ENCODE measurements at regions not wholly inside any gene's neighbourhood (a gene's known extent, or its start where the extent isn't known, plus 50 kb on each side); places are given as distances from the start of the nearest gene placed in this dataset.

GRCh38 chr15:47351501-47351900 is 365.8 kb upstream of the SEMA6D start:
- TF ChIP-seq, protein P1, sequence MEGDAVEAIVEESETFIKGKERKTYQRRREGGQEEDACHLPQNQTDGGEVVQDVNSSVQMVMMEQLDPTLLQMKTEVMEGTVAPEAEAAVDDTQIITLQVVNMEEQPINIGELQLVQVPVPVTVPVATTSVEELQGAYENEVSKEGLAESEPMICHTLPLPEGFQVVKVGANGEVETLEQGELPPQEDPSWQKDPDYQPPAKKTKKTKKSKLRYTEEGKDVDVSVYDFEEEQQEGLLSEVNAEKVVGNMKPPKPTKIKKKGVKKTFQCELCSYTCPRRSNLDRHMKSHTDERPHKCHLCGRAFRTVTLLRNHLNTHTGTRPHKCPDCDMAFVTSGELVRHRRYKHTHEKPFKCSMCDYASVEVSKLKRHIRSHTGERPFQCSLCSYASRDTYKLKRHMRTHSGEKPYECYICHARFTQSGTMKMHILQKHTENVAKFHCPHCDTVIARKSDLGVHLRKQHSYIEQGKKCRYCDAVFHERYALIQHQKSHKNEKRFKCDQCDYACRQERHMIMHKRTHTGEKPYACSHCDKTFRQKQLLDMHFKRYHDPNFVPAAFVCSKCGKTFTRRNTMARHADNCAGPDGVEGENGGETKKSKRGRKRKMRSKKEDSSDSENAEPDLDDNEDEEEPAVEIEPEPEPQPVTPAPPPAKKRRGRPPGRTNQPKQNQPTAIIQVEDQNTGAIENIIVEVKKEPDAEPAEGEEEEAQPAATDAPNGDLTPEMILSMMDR (IDR thresholded peaks at IDR 0.05; ENCODE audit: borderline replicate concordance), result no peak
- no peaks in the 10 kb centered on the region for H3K27me3 ChIP-seq (ENCODE audit: low read depth)
- no peaks in the 10 kb centered on the region for H3K36me3 ChIP-seq
- H3K27ac ChIP-seq (replicated peaks), result no peak overlapping the region
- H3K4me1 ChIP-seq, result no peaks in the 10 kb centered on the region
- H3K9me3 ChIP-seq (replicated peaks), result no peaks in the 10 kb centered on the region
- intact Hi-C loops (cut with micrococcal nuclease), result no loop called here
- DNase-seq, result no peak
- H3K4me3 ChIP-seq, result no peak overlapping the region

GRCh38 chr15:47352217-47352616 is 365.1 kb upstream of the SEMA6D start:
- TF ChIP-seq, protein P1 (IDR thresholded peaks at IDR 0.05; ENCODE audit: borderline replicate concordance), result no peak
- intact Hi-C loops (cut with micrococcal nuclease), result no loop called here
- no peak for DNase-seq
- H3K9me3 ChIP-seq (replicated peaks), result no peaks in the 10 kb centered on the region
- no peaks in the 10 kb centered on the region for H3K36me3 ChIP-seq
- no peaks in the 10 kb centered on the region for H3K4me1 ChIP-seq
- no peak overlapping the region for H3K4me3 ChIP-seq
- no peak overlapping the region for H3K27ac ChIP-seq (replicated peaks)
- H3K27me3 ChIP-seq (ENCODE audit: low read depth), result no peaks in the 10 kb centered on the region

DNA sequence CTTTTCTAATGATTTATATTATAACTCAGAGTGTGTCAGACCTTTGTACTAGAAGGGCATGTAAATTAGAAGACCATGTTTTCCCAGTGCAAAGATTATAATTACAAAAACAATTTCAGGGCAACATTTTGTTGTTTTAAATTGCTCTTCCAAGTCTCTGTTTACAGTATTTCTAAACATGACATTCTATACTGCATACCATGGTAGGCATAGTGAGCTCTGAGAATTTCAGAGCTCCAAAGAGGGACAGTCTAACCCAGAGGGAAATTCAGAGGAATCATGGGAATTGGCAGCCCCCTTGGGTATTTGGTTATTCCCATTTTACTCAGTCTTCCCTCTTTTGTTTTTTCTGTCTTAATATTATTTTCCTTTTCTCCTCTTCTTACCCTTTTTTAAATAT is 361.5 kb upstream of the SEMA6D start:
- no peak for DNase-seq
- Histone ChIP-seq H3K36me3 (no peaks in the 10 kb centered on the region), H3K27me3 (ENCODE audit: low read depth) (no peaks in the 10 kb centered on the region), H3K27ac (replicated peaks) (no peak overlapping the region), H3K4me1 (no peaks in the 10 kb centered on the region), H3K9me3 (replicated peaks) (no peaks in the 10 kb centered on the region), H3K4me3 (no peak overlapping the region)
- TF ChIP-seq, protein P1 (IDR thresholded peaks at IDR 0.05; ENCODE audit: borderline replicate concordance), result no peak
- intact Hi-C loops (cut with micrococcal nuclease), result no loop called here

GRCh38 chr15:47356297-47356696 is 361.0 kb upstream of the SEMA6D start:
- intact Hi-C loops (cut with micrococcal nuclease), result no loop called here
- TF ChIP-seq, protein P1 (IDR thresholded peaks at IDR 0.05; ENCODE audit: borderline replicate concordance), result no peak
- Histone ChIP-seq H3K36me3 (no peaks in the 10 kb centered on the region), H3K4me3 (no peak overlapping the region), H3K9me3 (replicated peaks) (no peaks in the 10 kb centered on the region), H3K4me1 (no peaks in the 10 kb centered on the region), H3K27me3 (ENCODE audit: low read depth) (no peaks in the 10 kb centered on the region), H3K27ac (replicated peaks) (no peak overlapping the region)
- no peak for DNase-seq

GRCh38 chr15:47358876-47359275 is 358.4 kb upstream of the SEMA6D start:
- no peaks in the 10 kb centered on the region for H3K4me1 ChIP-seq
- TF ChIP-seq, protein P1 (IDR thresholded peaks at IDR 0.05; ENCODE audit: borderline replicate concordance), result no peak
- no peak overlapping the region for H3K4me3 ChIP-seq
- no peaks in the 10 kb centered on the region for H3K9me3 ChIP-seq (replicated peaks)
- H3K36me3 ChIP-seq, result no peaks in the 10 kb centered on the region
- intact Hi-C loops (cut with micrococcal nuclease), result no loop called here
- H3K27ac ChIP-seq (replicated peaks), result no peak overlapping the region
- no peaks in the 10 kb centered on the region for H3K27me3 ChIP-seq (ENCODE audit: low read depth)
- DNase-seq, result no peak

DNA sequence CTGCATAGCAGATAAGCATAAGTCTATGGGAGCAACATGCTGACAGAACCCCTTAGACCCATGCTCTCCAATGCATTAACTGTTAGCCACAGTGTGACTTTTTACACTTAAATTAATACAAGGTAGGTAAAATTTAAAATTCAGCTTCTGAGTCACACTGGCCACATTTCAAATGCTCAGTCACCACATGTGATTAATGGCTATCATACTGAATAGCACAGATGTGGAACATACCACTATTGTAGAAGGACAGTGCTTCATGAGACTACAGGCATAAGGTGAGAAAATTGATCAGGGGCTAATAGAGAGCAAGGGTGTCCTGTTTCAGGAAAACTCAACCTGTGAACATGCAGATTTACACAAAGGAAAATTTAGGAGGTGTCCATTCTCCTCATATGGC is 357.0 kb upstream of the SEMA6D start:
- no peaks in the 10 kb centered on the region for H3K4me1 ChIP-seq
- H3K4me3 ChIP-seq, result no peak overlapping the region
- H3K27ac ChIP-seq (replicated peaks), result no peak overlapping the region
- no peaks in the 10 kb centered on the region for H3K36me3 ChIP-seq
- no peak for DNase-seq
- TF ChIP-seq, protein P1 (IDR thresholded peaks at IDR 0.05; ENCODE audit: borderline replicate concordance), result no peak
- intact Hi-C loops (cut with micrococcal nuclease), result no loop called here
- no peaks in the 10 kb centered on the region for H3K9me3 ChIP-seq (replicated peaks)
- H3K27me3 ChIP-seq (ENCODE audit: low read depth), result no peaks in the 10 kb centered on the region
